AG08395 (cell line): ENCODE measurements at regions not wholly inside any gene's neighbourhood (a gene's known extent, or its start where the extent isn't known, plus 50 kb on each side); places are given as distances from the start of the nearest gene placed in this dataset.
"Not testable (repeated sequence)": the region's sequence is repeated elsewhere in the genome, so short reads cannot be mapped to it uniquely, and the experiment has no call there.

ENCODE experiments used
- DNase-seq: peaks from one replicate; pipeline ENCODE4 v3.0.0; 2012; ENCODE audit warnings: mixed read lengths, low spot score

- no peak for DNase-seq
Observed at GRCh38 chr21:24514081-24514733, 1093.1 kb downstream of the MRPL39 start.

- no peak for DNase-seq
Observed at GRCh38 chr21:24509131-24509530, 1098.2 kb downstream of the MRPL39 start.

- DNase-seq, result no peak
Observed at GRCh38 chr21:24486973-24487372, 1120.3 kb downstream of the MRPL39 start.

GRCh38 chr21:24483361-24483760 lies 1123.9 kb downstream of the MRPL39 start:
- not testable (repeated sequence) for DNase-seq

- no peak for DNase-seq
Observed at GRCh38 chr21:24470852-24471251, 1136.4 kb downstream of the MRPL39 start.

GRCh38 chr21:24456358-24456757 lies 1150.9 kb downstream of the MRPL39 start:
- DNase-seq, result no peak

GRCh38 chr21:24450119-24450518 lies 1157.2 kb downstream of the MRPL39 start:
- no peak for DNase-seq

GRCh38 chr21:24445517-24445916 lies 1161.8 kb downstream of the MRPL39 start:
- DNase-seq, result no peak

- no peak for DNase-seq
Observed at GRCh38 chr21:24444736-24445135, 1162.5 kb downstream of the MRPL39 start.

- DNase-seq, result no peak
Observed at GRCh38 chr21:24436236-24436635, 1171.0 kb downstream of the MRPL39 start.

GRCh38 chr21:24428591-24429199 lies 1178.6 kb downstream of the MRPL39 start:
- no peak for DNase-seq

- no peak for DNase-seq
Observed at GRCh38 chr21:24424776-24425175, 1182.5 kb downstream of the MRPL39 start.

GRCh38 chr21:24423546-24423945 lies 1183.7 kb downstream of the MRPL39 start:
- no peak for DNase-seq

- no peak for DNase-seq
Observed at GRCh38 chr21:24420689-24421088, 1186.6 kb downstream of the MRPL39 start.

- not testable (repeated sequence) for DNase-seq
Observed at GRCh38 chr21:24419641-24420040, 1187.6 kb downstream of the MRPL39 start.

- no peak for DNase-seq
Observed at GRCh38 chr21:24418671-24419070, 1188.6 kb downstream of the MRPL39 start.

- DNase-seq, result no peak
Observed at GRCh38 chr21:24411429-24411828, 1195.9 kb downstream of the MRPL39 start.

- DNase-seq, result no peak
Observed at GRCh38 chr21:24403221-24403620, 1204.1 kb downstream of the MRPL39 start.

- no peak for DNase-seq
Observed at GRCh38 chr21:24395320-24395923, 1211.9 kb downstream of the MRPL39 start.

GRCh38 chr21:24375201-24375600 lies 1232.1 kb downstream of the MRPL39 start:
- no peak for DNase-seq

GRCh38 chr21:24372506-24372905 lies 1234.8 kb downstream of the MRPL39 start:
- DNase-seq, result no peak

- DNase-seq, result no peak
Observed at GRCh38 chr21:24369746-24370145, 1237.5 kb downstream of the MRPL39 start.

GRCh38 chr21:24369278-24369677 lies 1238.0 kb downstream of the MRPL39 start:
- no peak for DNase-seq

GRCh38 chr21:24367936-24368335 lies 1239.3 kb downstream of the MRPL39 start:
- DNase-seq, result no peak
